ENCODE measurements at regions not wholly inside any gene's neighbourhood (a gene's known extent, or its start where the extent isn't known, plus 50 kb on each side); places are given as distances from the start of the nearest gene placed in this dataset.

GRCh38 chr7:155981703-155982102, 169.4 kb upstream of the SHH start:
- no peaks in the 10 kb centered on the region for H3K9me3 ChIP-seq
- H3K4me3 ChIP-seq: no peak overlapping the region
- no peak overlapping the region for H3K27ac ChIP-seq
- no peak for DNase-seq (ENCODE audit: low spot score in 2 of 2)
- no peaks in the 10 kb centered on the region for H3K4me1 ChIP-seq
- no peaks in the 10 kb centered on the region for H3K36me3 ChIP-seq
- intact Hi-C loops (cut with DNase I): no loop called here
- no peak for TF ChIP-seq CTCF (IDR thresholded peaks at IDR 0.05)
- no peaks in the 10 kb centered on the region for H3K27me3 ChIP-seq

GRCh38 chr7:155980841-155981240, 168.6 kb upstream of the SHH start:
- intact Hi-C loops (cut with DNase I): no loop called here
- no peaks in the 10 kb centered on the region for H3K9me3 ChIP-seq
- H3K36me3 ChIP-seq: no peaks in the 10 kb centered on the region
- peak in 1 of 2 donors; percentile 38 for DNase-seq (ENCODE audit: low spot score in 2 of 2)
- H3K27me3 ChIP-seq: no peaks in the 10 kb centered on the region
- H3K4me1 ChIP-seq: no peaks in the 10 kb centered on the region
- no peak overlapping the region for H3K27ac ChIP-seq
- TF ChIP-seq CTCF (IDR thresholded peaks at IDR 0.05): no peak
- no peak overlapping the region for H3K4me3 ChIP-seq

GRCh38 chr7:155979994-155980393, 167.7 kb upstream of the SHH start:
- Histone ChIP-seq H3K4me1 (no peaks in the 10 kb centered on the region), H3K27me3 (no peaks in the 10 kb centered on the region), H3K9me3 (no peaks in the 10 kb centered on the region), H3K4me3 (no peak overlapping the region), H3K27ac (no peak overlapping the region), H3K36me3 (no peaks in the 10 kb centered on the region)
- intact Hi-C loops (cut with DNase I): no loop called here
- no peak for TF ChIP-seq CTCF (IDR thresholded peaks at IDR 0.05)
- peak in 1 of 2 donors; percentile 25 for DNase-seq (ENCODE audit: low spot score in 2 of 2)

- peak in 1 of 2 donors; percentile 27 for DNase-seq (ENCODE audit: low spot score in 2 of 2)
- H3K27me3 ChIP-seq: no peaks in the 10 kb centered on the region
- no peak overlapping the region for H3K4me3 ChIP-seq
- H3K4me1 ChIP-seq: no peaks in the 10 kb centered on the region
- intact Hi-C loops (cut with DNase I): no loop called here
- no peaks in the 10 kb centered on the region for H3K36me3 ChIP-seq
- H3K27ac ChIP-seq: no peak overlapping the region
- no peak for TF ChIP-seq CTCF (IDR thresholded peaks at IDR 0.05)
- no peaks in the 10 kb centered on the region for H3K9me3 ChIP-seq
Measured at GRCh38 chr7:155979566-155979965, 167.3 kb upstream of the SHH start.

- intact Hi-C loops (cut with DNase I): no loop called here
- Histone ChIP-seq H3K9me3 (no peaks in the 10 kb centered on the region), H3K27me3 (no peaks in the 10 kb centered on the region), H3K36me3 (no peaks in the 10 kb centered on the region), H3K4me3 (no peak overlapping the region), H3K27ac (no peak overlapping the region), H3K4me1 (no peaks in the 10 kb centered on the region)
- TF ChIP-seq CTCF (IDR thresholded peaks at IDR 0.05): no peak
- peak in 1 of 2 donors; percentile 41 for DNase-seq (ENCODE audit: low spot score in 2 of 2)
Measured at GRCh38 chr7:155975490-155975889, 163.2 kb upstream of the SHH start.
